DND-41 (cell line): ENCODE measurements at regions not wholly inside any gene's neighbourhood (a gene's known extent, or its start where the extent isn't known, plus 50 kb on each side); places are given as distances from the start of the nearest gene placed in this dataset.

ENCODE experiments used
- ATAC-seq: fragments of 200-7000 bp; cut with Tn5 transposase; 3 replicates; pipeline ENCODE4 v1.9.1; 2021; ENCODE audit warnings: low read depth; ENCODE audit not compliant: insufficient read depth
- DNase-seq: peaks from one replicate; pipeline ENCODE4 v3.0.0-alpha.2; 2020
- H2AFZ ChIP-seq: 2 replicates; pipeline ENCODE4 v1.6.0; 2012; ENCODE audit warnings: low read depth, low read length
- H3K27ac ChIP-seq: 2 replicates; pipeline ENCODE4 v1.5.1; 2012; ENCODE audit warnings: low read length, inconsistent platforms
- H3K27me3 ChIP-seq: fragments of 200-600 bp; sonication (generic); 2 replicates; pipeline ENCODE4 v1.6.0; 2012; ENCODE audit warnings: low read length, mild to moderate bottlenecking, inconsistent platforms; ENCODE audit not compliant: insufficient read depth, poor library complexity
- H3K36me3 ChIP-seq: 2 replicates; pipeline ENCODE4 v1.5.1; 2012; ENCODE audit warnings: low read length, inconsistent platforms; ENCODE audit not compliant: insufficient read depth
- H3K4me1 ChIP-seq: 2 replicates; pipeline ENCODE4 v1.5.1; 2012; ENCODE audit warnings: mild to moderate bottlenecking, low read length; ENCODE audit not compliant: insufficient read depth
- H3K4me2 ChIP-seq: 2 replicates; pipeline ENCODE4 v1.6.0; 2012; ENCODE audit warnings: mild to moderate bottlenecking, moderate library complexity, low read length, inconsistent platforms; ENCODE audit not compliant: insufficient read depth
- H3K4me3 ChIP-seq, 2 experiments: fragments of 200-600 bp in 1 of 2; shearing (Covaris generic) in 1 of 2; 2 replicates each; pipeline ENCODE4 v1.5.1; 2012 to 2016; ENCODE audit warnings: inconsistent platforms in 2 of 2, low read length in 2 of 2, mild to moderate bottlenecking in 2 of 2, low read depth in 1 of 2, moderate library complexity in 1 of 2
- H3K79me2 ChIP-seq: 2 replicates; pipeline ENCODE4 v1.6.0; 2012; ENCODE audit warnings: low read length, inconsistent platforms; ENCODE audit not compliant: insufficient read depth
- H3K9ac ChIP-seq: 2 replicates; pipeline ENCODE4 v1.6.0; 2012; ENCODE audit warnings: low read depth, mild to moderate bottlenecking, inconsistent platforms, low read length, moderate library complexity
- H3K9me3 ChIP-seq: 2 replicates; pipeline ENCODE4 v1.5.1; 2012; ENCODE audit warnings: low read length, moderate library complexity, mild to moderate bottlenecking, inconsistent platforms; ENCODE audit not compliant: insufficient read depth, severe bottlenecking
- H4K20me1 ChIP-seq: 2 replicates; pipeline ENCODE4 v1.6.0; 2012; ENCODE audit warnings: low read length; ENCODE audit not compliant: insufficient read depth
- CTCF ChIP-seq: IDR thresholded peaks from 2 replicates; pipeline ENCODE4 v1.5.1; 2012; ENCODE audit warnings: borderline replicate concordance, low read length, moderate library complexity, mild to moderate bottlenecking; ENCODE audit not compliant: poor library complexity, severe bottlenecking; ENCODE audit errors: extremely low read depth
- EZH2 ChIP-seq: IDR thresholded peaks from 3 replicates; pipeline ENCODE4 v1.6.1; 2012; ENCODE audit warnings: borderline replicate concordance, low read depth, mild to moderate bottlenecking, moderate library complexity, low read length, inconsistent platforms; ENCODE audit not compliant: severe bottlenecking

- Histone ChIP-seq H3K4me3 (no peak overlapping the region), H3K27ac (no peak overlapping the region), H3K27me3 (no peaks in the 10 kb centered on the region), H4K20me1 (no peaks in the 10 kb centered on the region), H3K79me2 (no peaks in the 10 kb centered on the region), H3K36me3 (no peaks in the 10 kb centered on the region), H3K4me2 (no peak overlapping the region), H3K4me1 (no peaks in the 10 kb centered on the region), H3K9me3 (no peaks in the 10 kb centered on the region), H2AFZ (no peak overlapping the region), H3K9ac (no peak overlapping the region)
- no peak for TF ChIP-seq CTCF
- DNase-seq, result no peak
- ATAC-seq, result no peak
These were observed 443.7 kb downstream of the GJA1 start for GRCh38 chr6:121879149-121879548.

- no peak overlapping the region for H2AFZ ChIP-seq
These were observed 445.4 kb downstream of the GJA1 start for GRCh38 chr6:121880831-121881230.

GRCh38 chr6:121881974-121882667 is 446.7 kb downstream of the GJA1 start:
- no peak overlapping the region for H3K4me2 ChIP-seq
- H4K20me1 ChIP-seq, result no peaks in the 10 kb centered on the region
- H3K4me1 ChIP-seq, result no peaks in the 10 kb centered on the region
- no peak for ATAC-seq
- no peaks in the 10 kb centered on the region for H3K36me3 ChIP-seq
- H3K27ac ChIP-seq, result no peak overlapping the region
- H3K9me3 ChIP-seq, result peaks cover 2% of the 10 kb centered on the region
- H3K27me3 ChIP-seq, result no peaks in the 10 kb centered on the region
- no peak overlapping the region for H3K9ac ChIP-seq
- no peak for DNase-seq
- no peak overlapping the region for H3K4me3 ChIP-seq
- no peak overlapping the region for H2AFZ ChIP-seq
- no peaks in the 10 kb centered on the region for H3K79me2 ChIP-seq
- no peak for TF ChIP-seq CTCF
- TF ChIP-seq EZH2, result no peak

More at GRCh38 chr6:121880831-121881230, 445.4 kb downstream of the GJA1 start:
- Histone ChIP-seq H3K36me3 (no peaks in the 10 kb centered on the region), H3K4me3 (no peak overlapping the region), H3K79me2 (no peaks in the 10 kb centered on the region), H3K4me2 (no peak overlapping the region), H3K27ac (no peak overlapping the region), H3K4me1 (no peaks in the 10 kb centered on the region), H4K20me1 (no peaks in the 10 kb centered on the region), H3K9me3 (no peaks in the 10 kb centered on the region), H3K27me3 (no peaks in the 10 kb centered on the region), H3K9ac (no peak overlapping the region)
- DNase-seq (no peak), ATAC-seq (no peak)
- TF ChIP-seq EZH2, result no peak
- TF ChIP-seq CTCF, result no peak

- H3K9me3 ChIP-seq, result peaks cover 3% of the 10 kb centered on the region
- H3K79me2 ChIP-seq, result no peaks in the 10 kb centered on the region
- H2AFZ ChIP-seq, result no peak overlapping the region
- H4K20me1 ChIP-seq, result no peaks in the 10 kb centered on the region
- no peak for ATAC-seq
- H3K4me2 ChIP-seq, result no peak overlapping the region
- no peak for DNase-seq
- no peak overlapping the region for H3K4me3 ChIP-seq
- H3K4me1 ChIP-seq, result no peaks in the 10 kb centered on the region
- TF ChIP-seq EZH2 (no peak), CTCF (no peak)
- H3K27ac ChIP-seq, result no peak overlapping the region
- H3K36me3 ChIP-seq, result no peaks in the 10 kb centered on the region
- H3K27me3 ChIP-seq, result no peaks in the 10 kb centered on the region
- no peak overlapping the region for H3K9ac ChIP-seq
These were observed 448.6 kb downstream of the GJA1 start for GRCh38 chr6:121884091-121884490.
